DND-41 (cell line): ENCODE measurements at regions not wholly inside any gene's neighbourhood (a gene's known extent, or its start where the extent isn't known, plus 50 kb on each side); places are given as distances from the start of the nearest gene placed in this dataset.
"Not testable (repeated sequence)": the region's sequence is repeated elsewhere in the genome, so short reads cannot be mapped to it uniquely, and the experiment has no call there.

Experiments
- CTCF ChIP-seq: IDR thresholded peaks from 2 replicates; pipeline ENCODE4 v1.5.1; 2012; ENCODE audit warnings: borderline replicate concordance, low read length, moderate library complexity, mild to moderate bottlenecking; ENCODE audit not compliant: poor library complexity, severe bottlenecking; ENCODE audit errors: extremely low read depth
- EZH2 ChIP-seq: IDR thresholded peaks from 3 replicates; pipeline ENCODE4 v1.6.1; 2012; ENCODE audit warnings: borderline replicate concordance, low read depth, mild to moderate bottlenecking, moderate library complexity, low read length, inconsistent platforms; ENCODE audit not compliant: severe bottlenecking

- not testable (repeated sequence) for TF ChIP-seq CTCF, EZH2
Observed at GRCh38 chr11:109967136-109967535, 126.1 kb upstream of the ZC3H12C start.
